ENCODE measurements at regions not wholly inside any gene's neighbourhood (a gene's known extent, or its start where the extent isn't known, plus 50 kb on each side); places are given as distances from the start of the nearest gene placed in this dataset.

DNA sequence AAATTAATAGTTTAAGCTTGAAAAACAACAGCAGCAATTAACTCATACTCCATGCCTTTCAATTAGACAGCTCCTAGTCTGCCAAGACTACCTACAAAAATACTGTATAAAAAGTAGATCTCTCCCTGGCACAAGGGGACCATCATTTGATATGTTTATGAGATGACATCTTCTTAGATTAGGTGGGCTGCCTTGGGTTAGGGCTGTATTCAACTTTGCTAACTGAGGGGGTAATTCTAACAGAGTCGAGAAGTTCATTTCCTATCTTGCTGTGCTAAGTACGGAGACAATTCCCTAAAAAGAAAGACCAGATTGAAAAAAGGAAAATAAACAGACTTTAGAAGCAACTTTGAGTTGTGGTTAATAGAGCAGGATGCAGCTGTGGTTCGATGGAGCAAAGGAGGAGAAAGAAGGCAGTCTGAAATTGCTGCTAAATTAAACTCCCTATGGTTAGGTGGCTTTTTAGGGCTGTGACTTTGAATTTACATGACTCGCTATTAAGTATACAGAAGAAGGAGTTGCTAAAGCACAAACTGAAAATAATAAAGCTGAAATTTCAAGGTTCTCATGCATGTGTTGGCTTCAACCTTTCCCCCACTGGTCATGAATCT lies 75.4 kb downstream of the CDC7 start:
- DNase-seq, result no peak
- intact Hi-C loops (cut with DNase I), result no loop called here

DNA sequence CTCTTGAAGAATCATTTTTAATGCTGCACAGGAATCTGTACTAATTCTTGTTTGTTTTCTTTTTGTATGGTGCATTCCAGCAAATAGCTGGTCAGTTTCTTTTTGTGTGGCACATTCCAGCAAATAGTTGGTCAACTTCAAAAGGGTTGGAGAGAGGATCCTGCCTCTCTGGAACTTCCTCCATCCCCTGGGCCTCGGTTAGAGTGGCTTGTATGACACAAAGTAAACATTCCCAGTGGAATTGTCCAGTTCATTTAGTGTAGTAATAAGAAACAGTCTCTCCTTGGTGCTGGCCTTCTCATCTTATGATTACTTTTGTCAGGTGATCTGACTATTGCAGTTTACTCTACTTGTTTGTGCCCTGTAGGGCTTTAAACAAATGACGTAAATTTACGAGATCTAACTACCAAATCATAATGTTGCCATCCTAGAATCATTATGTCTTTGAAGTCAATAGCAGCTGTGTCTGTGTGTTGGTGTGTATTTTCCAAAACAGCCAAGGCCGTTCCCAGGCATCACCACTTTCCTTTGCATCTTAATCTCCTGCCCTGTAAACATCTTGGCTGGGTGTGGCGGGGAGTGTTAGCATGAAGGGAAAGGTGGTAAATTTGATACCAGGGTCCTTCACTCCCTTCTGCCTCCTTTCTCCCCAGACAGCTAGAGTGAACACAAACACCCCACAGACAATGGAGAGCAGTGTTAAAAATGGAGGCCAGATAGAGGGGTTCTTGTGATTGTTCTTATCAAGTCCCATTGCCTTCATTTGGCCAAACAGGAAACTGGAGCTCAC lies 77.9 kb downstream of the CDC7 start:
- no peak for DNase-seq
- intact Hi-C loops (cut with DNase I), result no loop called here

DNA sequence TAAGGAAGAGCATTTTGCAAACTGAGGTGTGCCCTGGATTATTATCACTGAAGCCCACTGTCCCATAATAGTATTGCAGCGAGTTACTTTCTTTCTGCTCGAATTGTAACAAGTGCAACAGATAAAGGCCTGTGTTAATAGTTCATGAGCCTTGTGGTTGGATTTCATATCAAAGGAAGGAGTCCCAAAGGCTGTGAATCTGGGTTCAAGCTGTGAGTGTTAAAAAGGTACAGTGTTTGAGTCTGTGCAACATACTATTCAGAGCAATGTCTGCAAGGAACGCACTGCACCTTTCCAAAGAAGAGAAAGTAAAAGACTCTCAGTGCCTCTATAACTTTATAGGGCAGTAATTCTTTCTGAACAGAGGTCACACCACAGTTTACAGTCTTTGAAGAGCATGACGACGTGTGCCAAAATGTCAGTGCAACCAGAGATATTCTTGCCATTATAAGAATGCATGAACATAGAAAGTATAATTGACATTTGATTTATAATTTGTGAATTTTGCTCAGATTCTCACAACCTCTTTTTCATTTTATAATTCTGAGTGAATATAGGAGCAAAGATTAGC lies 79.1 kb downstream of the CDC7 start:
- intact Hi-C loops (cut with DNase I), result no loop called here

DNA sequence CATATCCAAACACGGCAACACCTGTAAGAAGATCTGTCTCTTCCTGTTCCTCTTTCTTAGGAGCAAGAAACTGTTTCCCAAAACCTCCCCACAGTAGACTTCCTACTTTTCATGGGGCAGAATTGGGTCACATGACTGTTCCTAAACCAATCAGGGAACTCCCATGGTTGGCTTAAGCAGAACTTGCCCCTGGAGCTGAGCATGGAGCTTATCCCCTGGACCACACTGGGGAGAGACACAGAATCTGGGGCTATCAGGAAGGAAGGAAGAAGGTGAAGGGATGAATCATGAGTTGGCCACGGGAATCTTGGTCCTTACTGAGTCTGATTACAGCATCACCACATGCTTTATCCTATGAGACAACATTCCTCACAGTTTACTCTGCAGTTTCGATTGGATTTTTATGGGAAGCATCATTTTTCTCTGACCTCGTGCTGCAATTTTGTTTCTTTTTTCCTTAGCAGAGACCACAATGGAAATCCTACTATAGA lies 81.8 kb downstream of the CDC7 start:
- intact Hi-C loops (cut with DNase I), result no loop called here

More for the DNA sequence above, 79.1 kb downstream of the CDC7 start:
- no peak for DNase-seq

DNA sequence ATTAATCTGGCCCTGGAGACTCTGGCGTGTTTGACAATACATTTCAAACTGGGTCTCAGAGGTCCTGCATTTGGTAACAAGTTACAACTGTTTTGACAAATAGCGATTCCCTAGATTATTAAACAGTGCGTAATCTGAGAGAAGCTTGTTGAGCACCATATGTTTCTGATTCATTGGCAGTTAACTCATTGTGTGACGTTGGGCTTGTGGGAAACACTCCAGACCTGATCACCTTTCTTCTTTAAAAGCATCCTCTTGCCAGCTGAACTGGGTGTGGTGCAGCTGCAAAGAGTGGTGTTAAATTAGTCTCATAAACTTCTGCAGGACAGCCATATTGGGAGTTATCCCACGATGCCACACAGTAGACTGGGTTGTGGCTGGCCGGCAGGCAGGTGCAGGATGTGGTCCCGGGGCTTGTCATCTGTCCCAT lies 82.7 kb downstream of the CDC7 start:
- intact Hi-C loops (cut with DNase I), result no loop called here
- DNase-seq, result no peak

More for the DNA sequence above, 81.8 kb downstream of the CDC7 start:
- DNase-seq, result no peak

DNA sequence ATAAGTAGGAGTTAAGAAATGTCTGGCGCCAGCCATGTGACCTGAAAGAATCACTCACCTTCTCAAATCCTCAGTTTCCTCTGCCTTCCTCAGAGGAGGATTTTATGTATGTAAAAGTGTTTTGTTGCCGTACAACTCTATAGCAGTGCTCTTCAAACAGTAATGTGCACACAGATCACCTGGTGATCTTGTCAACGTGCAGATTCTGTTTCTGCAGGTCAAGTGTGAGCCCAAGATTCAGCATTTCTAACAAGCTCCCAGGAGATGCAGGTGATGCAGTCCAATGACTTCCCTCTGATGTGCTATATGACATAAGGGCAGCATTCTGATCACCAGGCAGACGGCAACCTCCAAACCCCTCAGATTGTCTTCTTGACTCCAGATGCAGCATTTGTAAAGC lies 83.7 kb downstream of the CDC7 start:
- intact Hi-C loops (cut with DNase I), result no loop called here
- DNase-seq, result no peak

DNA sequence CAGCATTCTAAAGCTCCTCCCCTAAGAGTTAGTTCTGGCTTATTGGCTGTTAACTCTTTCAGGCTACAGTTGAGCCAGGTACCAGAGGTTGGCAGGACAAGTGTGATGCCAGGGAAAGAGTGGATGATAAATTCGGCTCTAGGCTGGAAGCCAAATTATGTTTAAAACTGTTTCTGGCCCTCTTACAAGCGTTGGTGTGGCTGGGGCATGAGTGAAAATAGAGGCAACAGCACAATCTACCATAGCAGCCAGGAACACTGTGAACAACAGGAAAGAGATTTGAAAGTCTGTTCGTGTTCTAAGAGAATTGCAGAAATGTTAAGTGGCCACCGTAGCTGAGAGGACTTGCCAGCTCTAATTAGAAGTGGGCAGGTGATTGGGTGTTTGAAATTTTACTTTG lies 84.2 kb downstream of the CDC7 start:
- DNase-seq, result no peak
- intact Hi-C loops (cut with DNase I), result no loop called here

DNA sequence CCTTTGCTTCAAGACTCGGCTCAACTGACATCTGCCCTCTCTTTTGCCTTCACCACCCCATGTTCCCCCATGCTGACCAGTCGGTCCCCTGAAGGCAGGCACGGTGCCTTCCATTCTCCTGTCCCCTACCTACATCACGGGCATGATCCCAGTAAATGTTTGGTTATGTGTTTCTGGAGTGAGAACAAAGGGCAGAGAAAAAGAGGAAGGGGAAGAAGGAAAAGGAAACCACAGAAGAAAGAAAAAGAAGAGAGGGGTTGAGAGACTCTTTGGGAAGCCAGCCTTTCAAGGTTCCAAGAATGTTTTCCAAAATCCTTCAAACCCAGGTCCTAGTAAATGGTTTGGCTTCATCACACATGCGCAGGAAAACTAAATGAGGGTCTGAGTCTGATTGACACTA lies 84.9 kb downstream of the CDC7 start:
- intact Hi-C loops (cut with DNase I), result no loop called here
- DNase-seq, result no peak

DNA sequence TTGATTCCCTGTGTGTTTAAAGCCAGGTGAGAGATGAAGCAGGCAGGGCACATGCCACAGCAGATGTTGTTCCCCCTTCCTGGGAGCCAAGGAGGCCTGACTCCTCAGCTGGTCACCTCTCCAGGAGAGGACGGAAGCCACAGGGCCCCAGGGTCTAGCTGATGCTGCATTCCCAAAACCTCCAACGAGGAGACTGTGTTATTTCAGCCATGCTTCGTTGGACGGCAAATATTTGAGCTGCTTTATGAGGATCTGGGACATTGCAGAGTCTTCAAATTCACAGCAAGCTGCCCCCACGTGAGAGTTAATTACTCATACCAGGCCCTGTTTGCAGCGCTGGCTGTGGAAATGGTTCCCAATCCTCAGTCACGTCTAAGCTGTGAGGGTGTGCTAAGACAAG lies 85.3 kb downstream of the CDC7 start:
- intact Hi-C loops (cut with DNase I), result no loop called here
- no peak for DNase-seq

DNA sequence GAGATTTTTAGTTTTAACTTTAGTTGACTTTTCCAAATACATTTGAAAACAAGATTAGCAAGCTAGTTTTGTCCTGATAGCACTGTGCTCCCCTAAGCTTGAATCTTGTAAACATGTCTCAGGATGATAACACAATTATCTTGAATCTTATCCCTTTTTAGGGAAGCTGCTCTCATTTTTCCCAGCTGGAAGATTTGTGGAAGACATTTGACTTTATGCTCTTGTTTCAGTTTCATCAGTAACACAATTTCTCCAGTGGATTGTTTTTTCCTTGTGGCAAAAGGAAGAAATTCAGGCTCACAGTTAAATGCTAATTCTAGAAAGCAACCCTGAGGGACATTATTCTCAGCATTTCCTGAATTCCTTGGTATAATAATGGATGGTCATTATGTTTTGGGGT lies 88.8 kb downstream of the CDC7 start:
- intact Hi-C loops (cut with DNase I), result no loop called here
- DNase-seq, result no peak

DNA sequence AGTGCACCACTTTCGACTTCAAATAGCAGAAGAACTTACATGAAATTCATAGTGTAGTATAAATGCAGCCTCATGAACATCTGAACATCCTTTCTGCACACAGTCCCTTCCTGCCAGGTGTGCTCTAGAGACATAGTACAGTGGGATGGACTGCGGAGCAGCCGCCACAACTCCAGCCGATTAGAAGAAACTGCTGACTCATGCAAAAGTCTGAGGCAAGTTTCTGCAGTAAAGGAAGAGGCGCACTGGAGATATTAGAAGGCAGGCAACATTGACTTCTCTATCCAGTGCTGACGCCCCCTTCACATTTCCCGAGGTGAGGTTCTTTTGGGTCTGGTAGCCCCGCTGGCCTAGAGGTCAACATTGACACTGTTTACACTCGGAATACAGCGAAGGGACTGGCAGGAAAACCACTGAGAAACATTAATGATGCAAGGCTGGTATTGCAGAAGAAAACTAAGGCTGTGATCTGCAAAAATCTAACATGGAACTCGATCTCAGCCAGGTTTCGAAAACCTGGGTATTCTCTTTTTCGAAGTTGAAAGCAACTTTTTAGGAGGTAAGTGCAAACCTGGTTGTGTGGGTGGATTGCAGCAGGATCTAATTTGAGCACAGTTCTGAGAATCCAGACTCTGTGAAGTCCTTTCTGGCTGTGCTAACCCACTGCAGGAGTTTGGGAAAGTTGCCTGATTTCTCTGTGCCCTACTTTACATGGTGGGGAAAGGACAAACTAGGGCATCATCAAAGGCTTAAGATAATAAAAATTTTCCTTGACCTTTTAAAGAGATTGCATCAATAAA lies 90.7 kb downstream of the CDC7 start:
- no peak for DNase-seq
- intact Hi-C loops (cut with DNase I), result no loop called here

DNA sequence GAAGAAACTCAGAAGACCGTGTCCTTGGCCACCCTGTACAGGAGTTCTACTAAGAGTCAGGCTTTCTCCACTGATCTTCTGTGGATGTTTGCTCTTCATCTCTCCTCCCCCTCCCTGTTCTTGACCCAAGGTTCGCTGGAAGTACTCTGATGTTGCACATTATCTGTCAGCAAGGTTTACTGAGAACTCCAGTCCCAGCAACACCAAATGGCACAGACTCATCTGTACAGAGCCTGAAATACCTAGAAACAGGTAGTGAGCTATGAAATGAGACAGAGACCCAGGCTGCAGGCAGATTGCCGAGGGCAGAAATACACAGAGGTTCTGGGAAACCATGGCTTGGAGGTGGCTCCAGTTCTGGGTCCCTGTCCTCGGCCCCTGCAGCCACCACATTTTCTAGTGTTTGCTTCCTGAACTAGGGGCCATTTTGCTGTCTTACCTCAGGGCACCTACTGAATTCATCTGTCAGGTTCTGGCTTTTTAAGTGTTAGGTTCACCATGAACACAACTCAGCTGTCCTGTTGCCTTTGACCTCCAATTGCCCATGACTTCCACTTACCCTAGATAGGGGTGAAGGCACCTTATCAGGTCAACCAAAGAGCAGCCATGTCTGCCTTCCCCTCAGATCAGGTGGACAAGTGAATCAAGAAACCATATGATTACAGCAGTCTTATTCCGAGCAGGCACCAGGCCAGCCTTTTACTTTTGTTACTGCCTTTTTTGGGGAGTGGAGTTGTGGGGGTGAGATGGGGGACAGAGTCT lies 92.2 kb downstream of the CDC7 start:
- DNase-seq, result no peak
- intact Hi-C loops (cut with DNase I), result no loop called here

DNA sequence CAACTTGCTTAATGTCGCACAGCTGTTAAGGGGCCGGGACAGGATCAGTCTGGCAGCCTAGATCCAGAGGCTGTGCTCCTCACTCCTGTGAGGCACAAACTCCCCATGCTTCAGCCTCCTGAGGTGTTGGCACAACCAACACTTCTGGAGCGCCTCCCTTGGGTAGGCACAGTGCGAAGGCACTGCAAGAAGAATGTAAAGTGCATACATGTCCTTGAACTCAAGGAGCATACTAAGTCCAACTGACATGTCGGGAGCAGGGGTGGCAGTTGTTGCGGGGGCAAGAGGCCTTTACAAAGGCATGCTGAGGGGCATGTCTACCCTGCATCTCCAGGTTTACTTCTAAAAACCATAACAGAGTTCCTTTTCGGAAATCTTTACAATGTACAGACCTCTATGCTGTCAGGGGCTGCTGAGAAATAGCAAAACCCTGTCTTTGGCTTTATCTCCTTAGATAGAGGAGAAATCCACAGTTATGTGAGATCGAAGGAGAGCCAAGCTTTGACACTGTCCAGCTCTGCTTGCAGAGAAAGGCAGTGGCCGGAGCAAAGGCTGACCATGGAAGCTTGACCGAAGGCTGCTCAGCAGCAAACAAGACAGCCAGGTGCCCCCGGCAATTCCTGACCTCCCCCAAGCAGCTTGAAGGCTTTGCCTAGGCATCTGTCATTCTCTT lies 93.9 kb downstream of the CDC7 start:
- intact Hi-C loops (cut with DNase I), result no loop called here
- no peak for DNase-seq

DNA sequence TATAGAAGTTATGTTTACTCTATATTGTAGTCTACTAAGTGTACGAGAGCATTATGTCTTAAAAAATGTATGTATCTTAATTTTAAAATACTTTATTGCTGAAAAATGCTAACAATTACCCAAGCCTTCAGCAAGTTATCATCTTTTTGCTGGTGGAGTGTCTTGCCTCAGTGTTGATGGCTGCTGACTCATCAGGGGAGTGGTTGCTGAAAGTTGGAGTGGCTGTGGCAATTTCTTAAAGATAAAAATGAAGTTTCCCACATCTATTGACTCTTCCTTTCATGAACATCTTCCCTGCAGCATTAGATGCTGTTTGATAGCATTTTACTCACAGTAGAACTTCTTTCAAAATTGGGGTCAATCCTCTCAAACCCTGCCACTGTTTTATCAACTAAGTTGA lies 95.8 kb downstream of the CDC7 start:
- DNase-seq, result no peak
- intact Hi-C loops (cut with DNase I), result no loop called here

DNA sequence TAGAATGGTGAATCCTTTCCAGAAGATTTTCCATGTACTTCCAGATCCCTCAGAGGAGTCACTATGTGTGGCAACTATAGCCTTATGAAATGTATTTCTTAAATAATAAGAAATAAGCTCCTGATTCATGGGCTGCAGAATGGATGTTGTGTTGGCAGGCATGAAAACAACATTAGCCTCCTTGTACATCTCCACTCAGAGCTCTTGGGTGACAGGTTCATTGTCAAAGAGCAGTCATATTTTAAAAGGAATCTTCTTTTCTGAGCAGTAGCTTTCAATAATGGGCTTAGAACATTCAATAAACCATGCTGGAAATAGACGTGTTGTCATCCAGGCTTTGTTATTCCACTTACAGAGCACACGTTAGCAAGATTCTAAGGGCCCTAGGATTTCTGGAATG lies 96.6 kb downstream of the CDC7 start:
- intact Hi-C loops (cut with DNase I), result no loop called here
- no peak for DNase-seq

DNA sequence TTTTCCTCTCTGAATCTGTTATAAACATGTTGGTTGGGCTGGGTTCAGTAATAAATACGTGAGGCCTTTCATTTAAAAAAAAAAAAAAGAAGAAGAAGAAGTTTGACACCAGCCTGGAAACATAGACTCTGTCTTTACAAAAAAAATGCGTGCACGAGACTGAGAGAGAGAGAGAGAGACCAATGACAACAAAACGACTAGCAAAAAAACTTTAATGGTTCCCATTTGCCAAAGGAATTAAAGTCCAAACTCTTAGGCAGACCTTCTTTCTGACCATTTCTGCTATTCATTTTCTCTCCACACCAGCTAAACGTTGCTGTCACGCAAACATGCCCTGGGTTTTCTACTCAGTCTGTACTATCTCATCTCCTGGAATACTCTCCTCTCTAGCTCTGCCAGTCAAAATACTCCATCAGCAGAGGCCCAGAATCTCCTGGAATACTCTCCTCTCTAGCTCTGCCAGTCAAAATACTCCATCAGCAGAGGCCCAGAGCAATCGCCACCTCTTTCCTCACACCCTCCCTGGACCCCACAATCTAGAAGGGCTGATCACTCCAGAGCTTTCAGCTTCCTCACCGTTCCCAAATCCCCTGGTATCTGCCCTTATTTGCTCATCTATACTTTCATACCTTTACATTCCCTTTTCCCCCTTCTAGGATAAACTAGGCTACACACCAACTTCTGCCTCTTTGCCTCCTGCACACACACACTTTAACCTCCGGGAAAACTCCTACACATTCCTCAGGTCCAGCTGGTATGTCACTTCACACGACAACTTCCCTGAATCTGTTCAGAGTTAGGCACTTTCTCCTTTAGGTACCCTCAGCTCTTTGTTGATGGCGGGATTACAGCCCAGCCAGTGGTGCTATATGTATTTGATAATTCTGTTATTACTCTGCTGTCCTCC lies 100.0 kb downstream of the CDC7 start:
- intact Hi-C loops (cut with DNase I), result no loop called here
- DNase-seq, result no peak

DNA sequence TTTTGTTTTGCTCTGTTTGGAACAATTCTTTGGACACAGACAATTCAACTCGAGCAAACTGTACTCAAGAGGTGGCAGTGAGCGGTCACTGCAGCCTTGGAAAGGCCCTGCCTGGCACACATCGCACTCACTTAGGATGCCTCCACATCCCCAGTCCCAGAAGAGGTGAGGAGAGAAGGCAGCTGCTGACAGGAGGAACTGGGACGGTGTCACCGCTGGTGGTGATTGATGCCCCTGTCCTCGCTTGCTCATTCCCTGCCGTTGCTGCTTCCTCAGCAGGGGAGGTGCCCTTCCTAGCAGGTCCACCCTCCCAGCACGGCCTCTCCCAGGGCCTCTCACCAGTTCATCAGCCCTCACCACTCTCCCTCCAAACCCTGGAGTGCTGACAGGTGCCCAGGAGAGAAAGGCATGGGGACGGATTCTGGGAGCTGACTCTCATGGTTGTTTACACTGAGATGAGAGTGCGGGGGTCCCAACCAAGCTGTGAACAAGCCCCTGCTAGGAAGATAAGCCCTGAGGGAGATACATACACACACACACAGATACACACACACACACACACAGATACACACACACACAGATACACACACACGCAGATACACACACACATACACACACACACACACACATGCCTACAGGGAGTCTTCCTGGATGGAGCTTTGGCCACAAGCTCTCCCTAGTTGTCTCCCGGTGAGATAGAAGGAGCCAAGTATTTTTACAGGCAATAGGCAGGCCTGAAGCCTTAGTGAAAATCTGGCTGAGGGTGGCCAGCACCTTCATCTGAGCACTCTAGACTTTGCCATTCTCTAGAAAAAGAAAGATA lies 101.1 kb downstream of the CDC7 start:
- no peak for DNase-seq
- intact Hi-C loops (cut with DNase I), result no loop called here

DNA sequence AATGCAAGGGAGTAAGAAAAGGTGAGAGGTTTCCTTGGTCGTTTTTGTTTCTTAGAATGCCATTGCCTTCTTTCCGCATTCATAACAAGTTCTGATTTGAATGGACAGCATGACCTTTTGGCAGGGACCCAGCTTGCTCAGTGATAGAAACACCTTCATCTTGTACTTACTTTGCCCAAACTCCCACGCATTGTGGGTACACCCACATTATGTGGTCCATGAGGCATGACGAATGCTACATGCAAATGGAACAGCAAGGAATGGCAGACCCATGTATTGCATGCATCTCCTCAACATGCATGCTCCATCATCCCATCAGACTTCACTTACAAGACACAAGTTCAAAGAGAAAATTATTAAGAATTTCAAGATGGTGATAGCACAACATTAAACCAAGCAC lies 102.8 kb downstream of the CDC7 start:
- DNase-seq, result no peak
- intact Hi-C loops (cut with DNase I), result no loop called here

All from posterior cingulate gyrus (tissue), 11 donors.